ENCODE measurements at regions not wholly inside any gene's neighbourhood (a gene's known extent, or its start where the extent isn't known, plus 50 kb on each side); places are given as distances from the start of the nearest gene placed in this dataset.

- no peak for TF ChIP-seq POLR2AphosphoS2 (IDR thresholded peaks at IDR 0.05; ENCODE audit: low read depth, low read length)
- no peak for TF ChIP-seq NR2C2 (IDR thresholded peaks at IDR 0.05; ENCODE audit: borderline replicate concordance, control insufficient read depth, insufficient read length, low read depth)
- TF ChIP-seq ELK1 (IDR thresholded peaks at IDR 0.05; ENCODE audit: low read depth, low read length), result no peak
- TF ChIP-seq BHLHE40 (IDR thresholded peaks at IDR 0.05; ENCODE audit: borderline replicate concordance in 1 of 2, low read depth in 2 of 2, low read length in 1 of 2), result no peak
- TF ChIP-seq EZH2 (IDR thresholded peaks at IDR 0.05; ENCODE audit: borderline replicate concordance, control insufficient read depth, low read depth, low read length), result no peak
- no peak for TF ChIP-seq ZNF274 (IDR thresholded peaks at IDR 0.05; ENCODE audit: insufficient read depth, insufficient read length)
- no peak for TF ChIP-seq ZZZ3 (IDR thresholded peaks at IDR 0.05; ENCODE audit: control insufficient read depth, insufficient read length, low read depth)
- TF ChIP-seq MTA2 (IDR thresholded peaks at IDR 0.05; ENCODE audit: low read depth), result no peak
- TF ChIP-seq SREBF1 (IDR thresholded peaks at IDR 0.05; ENCODE audit: low read length), result no peak
- no peak for TF ChIP-seq SIX5 (IDR thresholded peaks at IDR 0.05; ENCODE audit: low read depth, low read length, severe bottlenecking)
- TF ChIP-seq MYB (IDR thresholded peaks at IDR 0.05; ENCODE audit: borderline replicate concordance, low read depth, low read length), result no peak
Observed at GRCh38 chr7:35854311-35854710, 53.5 kb downstream of the SEPTIN7 start (continued).

GRCh38 chr7:35856175-35856574 is 55.3 kb downstream of the SEPTIN7 start:
- no peak for TF ChIP-seq CHD1 (IDR thresholded peaks at IDR 0.05; ENCODE audit: low read depth, low read length)
- no peak for TF ChIP-seq HDAC2 (IDR thresholded peaks at IDR 0.05)
- no peak for TF ChIP-seq STAT1 (conservative IDR thresholded peaks at IDR 0.05)
- TF ChIP-seq RAD51 (IDR thresholded peaks at IDR 0.05), result no peak
- TF ChIP-seq SUPT20H (IDR thresholded peaks at IDR 0.05; ENCODE audit: borderline replicate concordance, control insufficient read depth, low read depth, low read length), result no peak
- TF ChIP-seq, protein P1, sequence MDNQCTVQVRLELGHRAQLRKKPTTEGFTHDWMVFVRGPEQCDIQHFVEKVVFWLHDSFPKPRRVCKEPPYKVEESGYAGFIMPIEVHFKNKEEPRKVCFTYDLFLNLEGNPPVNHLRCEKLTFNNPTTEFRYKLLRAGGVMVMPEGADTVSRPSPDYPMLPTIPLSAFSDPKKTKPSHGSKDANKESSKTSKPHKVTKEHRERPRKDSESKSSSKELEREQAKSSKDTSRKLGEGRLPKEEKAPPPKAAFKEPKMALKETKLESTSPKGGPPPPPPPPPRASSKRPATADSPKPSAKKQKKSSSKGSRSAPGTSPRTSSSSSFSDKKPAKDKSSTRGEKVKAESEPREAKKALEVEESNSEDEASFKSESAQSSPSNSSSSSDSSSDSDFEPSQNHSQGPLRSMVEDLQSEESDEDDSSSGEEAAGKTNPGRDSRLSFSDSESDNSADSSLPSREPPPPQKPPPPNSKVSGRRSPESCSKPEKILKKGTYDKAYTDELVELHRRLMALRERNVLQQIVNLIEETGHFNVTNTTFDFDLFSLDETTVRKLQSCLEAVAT (IDR thresholded peaks at IDR 0.05), result no peak
- TF ChIP-seq CREM (IDR thresholded peaks at IDR 0.05; ENCODE audit: low read depth), result no peak
- no peak for TF ChIP-seq JUND (IDR thresholded peaks at IDR 0.05; ENCODE audit: low read depth, low read length)
- no peak for TF ChIP-seq ASH2L (IDR thresholded peaks at IDR 0.05; ENCODE audit: borderline replicate concordance, low read depth)
- TF ChIP-seq YBX1 (IDR thresholded peaks at IDR 0.05), result no peak
- TF ChIP-seq MEF2A (IDR thresholded peaks at IDR 0.05; ENCODE audit: insufficient read depth, low read depth, low read length), result no peak
- no peak for TF ChIP-seq NRF1 (conservative IDR thresholded peaks at IDR 0.05; ENCODE audit: low read depth, low read length)
- FAIRE-seq (peak; percentile 18), ATAC-seq (no peak), DNase-seq (ENCODE audit: low read depth, low spot score) (no peak)
- WGBS (ENCODE audit: insufficient coverage, insufficient replicate concordance, low lambda C conversion rate, missing lambda C conversion rate), result 74% methylated on average over 4 of the region's 4 CpGs
- H3K9me3 ChIP-seq (replicated peaks; ENCODE audit: control insufficient read depth, insufficient read depth, low read length), result no peaks in the 10 kb centered on the region; the same call in 1 of the 3 replicates
- no peak overlapping the region for H3K9ac ChIP-seq (ENCODE audit: control insufficient read depth, insufficient read depth, low read length)
- ChIA-PET CTCF (interaction anchor here (1.0 to 2.4 kb wide), 3 partner anchors 10 to 22 kb away, joined by 3 to 11 read pairs (median 4); no protein-coding TSS in a partner anchor), RAD21 (ENCODE audit: unreplicated experiment) (interaction anchor here (1.0 to 1.6 kb wide), 3 partner anchors 26 to 146 kb away, joined by 3 to 6 read pairs (median 4); no protein-coding TSS in a partner anchor), POLR2A (interaction anchor here (0.6 to 1.0 kb wide), 2 partner anchors 52 to 516 kb away, joined by 3 to 5 read pairs; no protein-coding TSS in a partner anchor), SMC1A (ENCODE audit: uncharacterized antibody, unreplicated experiment) (interaction anchor here (0.7 to 1.7 kb wide), 10 partner anchors 9 to 160 kb away, joined by 3 to 7 read pairs (median 3); no protein-coding TSS in a partner anchor)
- BruUV-seq (replicated peaks), result no TSS peak
- peaks cover 0 to 4% of the 10 kb centered on the region in 2 experiments; a peak in 1 of 4 replicates for H3K36me3 ChIP-seq (ENCODE audit: control insufficient read depth in 2 of 2, insufficient read depth in 2 of 2, low read length in 1 of 2)
- no peaks in the 10 kb centered on the region for H3K27me3 ChIP-seq (replicated peaks in 1 of 2; ENCODE audit: control insufficient read depth in 2 of 2, insufficient read depth in 2 of 2, low read length in 1 of 2)
- H3K27ac ChIP-seq (ENCODE audit: control insufficient read depth, insufficient read depth), result no peak overlapping the region
- H3K79me2 ChIP-seq (ENCODE audit: control insufficient read depth, insufficient read depth, low read length), result peaks cover 73% of the 10 kb centered on the region
- H3K4me3 ChIP-seq, result no peak overlapping the region
- peaks cover 1% of the 10 kb centered on the region; the same call in 1 of the 2 replicates for H4K20me1 ChIP-seq (ENCODE audit: control insufficient read depth, insufficient read depth)
- intact Hi-C loops (cut with micrococcal nuclease; ENCODE audit: unreplicated experiment), result no loop called here
- no peak overlapping the region for H2AFZ ChIP-seq (ENCODE audit: control insufficient read depth, low read depth, low read length)
- in situ Hi-C loops (cut with MboI), result no loop called here
- no peaks in the 10 kb centered on the region for H3K4me1 ChIP-seq (ENCODE audit: control insufficient read depth, insufficient read depth, low read length)
- H3K4me2 ChIP-seq (ENCODE audit: control insufficient read depth, insufficient read depth), result no peak overlapping the region
